CD14-positive monocyte (primary cell): ENCODE measurements at regions not wholly inside any gene's neighbourhood (a gene's known extent, or its start where the extent isn't known, plus 50 kb on each side); places are given as distances from the start of the nearest gene placed in this dataset.

ENCODE experiments used
- DNase-seq, 3 donors: peaks; one replicate each; pipeline ENCODE4 v3.0.0-alpha.2; 2011 to 2022
- H2AFZ ChIP-seq: 2 replicates; pipeline ENCODE4 v1.6.0; 2012; ENCODE audit warnings: mild to moderate bottlenecking, low read depth, low read length, inconsistent platforms; ENCODE audit not compliant: insufficient read depth, poor library complexity, severe bottlenecking
- H3K27ac ChIP-seq, 2 donors: 1 replicate in 1 of 2; 2 replicates in 1 of 2; pipeline ENCODE4 v1.5.1; 2012 to 2013; ENCODE audit warnings: low read length in 2 of 2, control low read depth in 1 of 2, inconsistent platforms in 1 of 2, low read depth in 1 of 2, mild to moderate bottlenecking in 1 of 2
- H3K27me3 ChIP-seq, 2 donors: one replicate each; pipeline versions ENCODE4 v1.6.0 to v1.6.1; 2011 to 2013; ENCODE audit warnings: low read length in 2 of 2; ENCODE audit not compliant: control insufficient read depth in 2 of 2, insufficient read depth in 2 of 2
- H3K36me3 ChIP-seq, 2 donors: replicated peaks in 1 of 2; 1 replicate in 1 of 2; 2 replicates in 1 of 2; pipeline versions ENCODE4 v1.5.1 to v1.6.1; 2012 to 2013; ENCODE audit warnings: low read length in 2 of 2, control low read depth in 1 of 2, inconsistent platforms in 1 of 2, mild to moderate bottlenecking in 1 of 2; ENCODE audit not compliant: insufficient read depth in 2 of 2, control insufficient read depth in 1 of 2
- H3K4me1 ChIP-seq, 2 donors: 1 replicate in 1 of 2; 2 replicates in 1 of 2; pipeline versions ENCODE4 v1.5.1 to v1.6.1; 2012 to 2013; ENCODE audit warnings: low read length in 2 of 2, control low read depth in 1 of 2, inconsistent platforms in 1 of 2, mild to moderate bottlenecking in 1 of 2, moderate library complexity in 1 of 2; ENCODE audit not compliant: insufficient read depth in 2 of 2, control insufficient read depth in 1 of 2
- H3K4me2 ChIP-seq: replicated peaks from 2 replicates; pipeline ENCODE3; 2012; ENCODE audit warnings: low read length, moderate library complexity, mild to moderate bottlenecking; ENCODE audit not compliant: poor library complexity, severe bottlenecking; ENCODE audit errors: extremely low read depth
- H3K4me3 ChIP-seq, 3 experiments: fragments of 200-600 bp in 1 of 3; sonication (generic) in 1 of 3; replicated peaks in 1 of 3; 1 replicate in 2 of 3; 2 replicates in 1 of 3; pipeline ENCODE4 v1.5.1; 2011 to 2013; ENCODE audit warnings: low read length in 3 of 3, mild to moderate bottlenecking in 3 of 3, control low read depth in 2 of 3, low read depth in 2 of 3, inconsistent platforms in 1 of 3, moderate library complexity in 1 of 3
- H3K79me2 ChIP-seq: 2 replicates; pipeline ENCODE4 v1.6.0; 2012; ENCODE audit warnings: mild to moderate bottlenecking, control low read depth, inconsistent platforms, low read length, moderate library complexity; ENCODE audit not compliant: insufficient read depth
- H3K9ac ChIP-seq: 2 replicates; pipeline ENCODE4 v1.6.0; 2017; ENCODE audit warnings: low read length, mild to moderate bottlenecking; ENCODE audit not compliant: insufficient read depth, poor library complexity, severe bottlenecking
- H3K9me3 ChIP-seq, 2 donors: replicated peaks in 1 of 2; 1 replicate in 1 of 2; 2 replicates in 1 of 2; pipeline versions ENCODE4 v1.5.1 to v1.6.1; 2012 to 2013; ENCODE audit warnings: low read length in 2 of 2, control low read depth in 1 of 2; ENCODE audit not compliant: control insufficient read depth in 1 of 2, insufficient read depth in 1 of 2
- H4K20me1 ChIP-seq: 2 replicates; pipeline ENCODE4 v1.6.0; 2012; ENCODE audit warnings: mild to moderate bottlenecking, low read length, control low read depth, moderate library complexity; ENCODE audit not compliant: insufficient read depth
- H3K27ac Mint-ChIP-seq, 7 donors: one replicate each; pipeline ENCODE4 v1.8.0; 2020; ENCODE audit warnings: mild to moderate bottlenecking in 7 of 7, mixed read lengths in 7 of 7, moderate library complexity in 6 of 7, inconsistent platforms in 2 of 7
- H3K27me3 Mint-ChIP-seq, 3 donors: one replicate each; pipeline ENCODE4 v1.8.0; 2021 to 2022; ENCODE audit warnings: low read depth in 3 of 3, mild to moderate bottlenecking in 3 of 3, mixed read lengths in 3 of 3, moderate library complexity in 3 of 3, inconsistent platforms in 1 of 3
- H3K36me3 Mint-ChIP-seq, 2 donors: one replicate each; pipeline ENCODE4 v1.8.0; 2020; ENCODE audit warnings: mixed read lengths in 2 of 2, inconsistent platforms in 1 of 2, mild to moderate bottlenecking in 1 of 2
- H3K4me1 Mint-ChIP-seq: one replicate; pipeline ENCODE4 v1.8.0; 2020; ENCODE audit warnings: mild to moderate bottlenecking, mixed read lengths
- H3K4me3 Mint-ChIP-seq, 2 donors: one replicate each; pipeline ENCODE4 v1.8.0; 2020; ENCODE audit warnings: mild to moderate bottlenecking in 2 of 2, mixed read lengths in 2 of 2, moderate library complexity in 1 of 2
- H3K9me3 Mint-ChIP-seq, 7 donors: one replicate each; pipeline ENCODE4 v1.8.0; 2020 to 2022; ENCODE audit warnings: mixed read lengths in 7 of 7, mild to moderate bottlenecking in 6 of 7, moderate library complexity in 6 of 7, inconsistent platforms in 2 of 7
- WGBS: methylation state at CpG from one replicate; pipeline ENCODE4 v1.1.5; 2013; ENCODE audit warnings: missing lambda C conversion rate; ENCODE audit not compliant: insufficient coverage; 5-methylcytosine and 5-hydroxymethylcytosine counted together
- intact Hi-C, 2 donors: fragments of 100-400 bp; cut with micrococcal nuclease; formaldehyde crosslinking; loops; one replicate each; pipeline versions ENCODE4 v1.15.0 to v1.15.1; 2023
- TF ChIP-seq, protein P1 (sequence below): fragments of 200-600 bp; IDR thresholded peaks from one replicate; pipeline ENCODE4 v1.8.0; 2022; ENCODE audit warnings: antibody characterized with exemption, mild to moderate bottlenecking

DNA sequence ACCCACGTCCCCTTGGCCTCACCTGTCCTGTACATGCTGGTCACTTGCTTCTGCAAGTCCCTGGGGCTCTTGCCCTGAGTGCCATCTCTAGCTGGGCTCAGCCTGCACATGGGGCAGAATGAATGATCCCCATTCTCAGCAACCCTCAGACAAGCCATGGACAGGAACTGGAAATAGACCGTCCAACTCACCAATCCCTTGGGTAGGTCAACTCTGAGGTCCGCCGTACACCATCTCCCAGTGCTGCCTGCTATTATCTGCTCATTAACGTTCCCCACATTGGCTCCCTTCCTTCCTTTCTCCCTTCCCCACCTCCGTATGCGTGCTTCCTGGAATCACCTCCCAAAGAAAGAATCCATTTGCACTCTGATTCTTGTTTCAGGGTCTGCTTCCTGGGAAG is 335.0 kb downstream of the SFMBT2 start:
- WGBS = 63% methylated on average over 7 of the region's 7 CpGs
- H3K27ac Mint-ChIP-seq = no peak overlapping the region

DNA sequence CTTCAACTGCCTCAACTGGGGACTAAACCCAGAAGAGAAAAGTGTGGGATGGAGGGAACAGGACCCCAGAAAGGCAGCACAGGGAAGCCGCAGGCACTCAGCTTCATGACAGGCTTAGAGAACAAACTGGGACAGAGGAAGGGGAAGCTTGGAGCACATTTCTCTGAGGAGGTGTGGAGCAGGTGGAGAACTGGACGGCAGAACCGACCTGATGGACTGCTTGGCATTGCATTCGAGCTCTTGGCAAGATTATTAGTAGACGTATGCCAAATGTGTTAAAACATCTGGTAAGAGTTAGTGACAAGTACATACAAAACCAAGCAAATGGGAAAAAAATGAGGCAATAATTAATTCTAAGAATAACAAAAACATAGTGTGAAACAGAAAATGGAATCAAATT is 335.7 kb downstream of the SFMBT2 start:
- H3K4me3 Mint-ChIP-seq = no peak overlapping the region
- H3K4me1 Mint-ChIP-seq = peaks cover 8% of the 10 kb centered on the region
- TF ChIP-seq, protein P1, sequence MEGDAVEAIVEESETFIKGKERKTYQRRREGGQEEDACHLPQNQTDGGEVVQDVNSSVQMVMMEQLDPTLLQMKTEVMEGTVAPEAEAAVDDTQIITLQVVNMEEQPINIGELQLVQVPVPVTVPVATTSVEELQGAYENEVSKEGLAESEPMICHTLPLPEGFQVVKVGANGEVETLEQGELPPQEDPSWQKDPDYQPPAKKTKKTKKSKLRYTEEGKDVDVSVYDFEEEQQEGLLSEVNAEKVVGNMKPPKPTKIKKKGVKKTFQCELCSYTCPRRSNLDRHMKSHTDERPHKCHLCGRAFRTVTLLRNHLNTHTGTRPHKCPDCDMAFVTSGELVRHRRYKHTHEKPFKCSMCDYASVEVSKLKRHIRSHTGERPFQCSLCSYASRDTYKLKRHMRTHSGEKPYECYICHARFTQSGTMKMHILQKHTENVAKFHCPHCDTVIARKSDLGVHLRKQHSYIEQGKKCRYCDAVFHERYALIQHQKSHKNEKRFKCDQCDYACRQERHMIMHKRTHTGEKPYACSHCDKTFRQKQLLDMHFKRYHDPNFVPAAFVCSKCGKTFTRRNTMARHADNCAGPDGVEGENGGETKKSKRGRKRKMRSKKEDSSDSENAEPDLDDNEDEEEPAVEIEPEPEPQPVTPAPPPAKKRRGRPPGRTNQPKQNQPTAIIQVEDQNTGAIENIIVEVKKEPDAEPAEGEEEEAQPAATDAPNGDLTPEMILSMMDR = no peak
- no peaks in the 10 kb centered on the region for H3K36me3 Mint-ChIP-seq
- Histone ChIP-seq H3K9ac (no peak overlapping the region), H3K27ac (no peak overlapping the region), H3K36me3 (no peaks in the 10 kb centered on the region), H3K4me2 (no peak overlapping the region), H3K79me2 (no peaks in the 10 kb centered on the region), H3K9me3 (no peaks in the 10 kb centered on the region), H4K20me1 (no peaks in the 10 kb centered on the region), H3K4me1 (no peaks in the 10 kb centered on the region), H2AFZ (no peak overlapping the region), H3K27me3 (no peaks in the 10 kb centered on the region), H3K4me3 (no peak overlapping the region)
- 90% methylated on average over 4 of the region's 5 CpGs for WGBS
- H3K27ac Mint-ChIP-seq = no peak overlapping the region
- H3K27me3 Mint-ChIP-seq = peaks cover 0 to 3% (median 0%) of the 10 kb centered on the region in 3 donors
- intact Hi-C loops = no loop called here
- DNase-seq = no peak
- H3K9me3 Mint-ChIP-seq = peaks cover 0 to 8% (median 2%) of the 10 kb centered on the region in 7 donors

More for the DNA sequence above, 335.0 kb downstream of the SFMBT2 start:
- Mint-ChIP-seq H3K9me3 (peaks cover 0 to 8% (median 2%) of the 10 kb centered on the region in 7 donors), H3K4me3 (no peak overlapping the region), H3K4me1 (peaks cover 8% of the 10 kb centered on the region), H3K27me3 (peaks cover 0 to 3% (median 0%) of the 10 kb centered on the region in 3 donors), H3K36me3 (no peaks in the 10 kb centered on the region)
- Histone ChIP-seq H3K36me3 (no peaks in the 10 kb centered on the region), H3K4me2 (no peak overlapping the region), H3K4me3 (no peak overlapping the region), H3K27ac (no peak overlapping the region), H4K20me1 (no peaks in the 10 kb centered on the region), H3K9me3 (no peaks in the 10 kb centered on the region), H3K4me1 (no peaks in the 10 kb centered on the region), H3K79me2 (no peaks in the 10 kb centered on the region), H2AFZ (no peak overlapping the region), H3K27me3 (no peaks in the 10 kb centered on the region), H3K9ac (no peak overlapping the region)
- DNase-seq = no peak
- TF ChIP-seq, protein P1 = no peak
- intact Hi-C loops = no loop called here
